PC-9 (cell line): ENCODE measurements at regions not wholly inside any gene's neighbourhood (a gene's known extent, or its start where the extent isn't known, plus 50 kb on each side); places are given as distances from the start of the nearest gene placed in this dataset.

Source experiments
- BruUV-seq: library from RNA; stranded (reverse); fragments of 400-500 nt; replicated peaks from 2 replicates; lab custom pipeline; 2021; lab: Mats Ljungman, UMichigan
- CTCF ChIA-PET: fragments of 300-600 bp; sonication (Branson Sonifier 250); formaldehyde crosslinking; loops from one replicate; lab custom pipeline; 2022; ENCODE audit warnings: antibody characterized with exemption; lab: Charles Lee
- POLR2A ChIA-PET: fragments of 300-600 bp; sonication (Branson Sonifier 250); formaldehyde crosslinking; loops from one replicate; lab custom pipeline; 2022; ENCODE audit warnings: antibody characterized with exemption; ENCODE audit not compliant: unreplicated experiment; lab: Charles Lee
- DNase-seq, 2 experiments: peaks; one replicate each; pipeline versions ENCODE4 v3.0.0 to v3.0.0-alpha.2; 2015 to 2022; ENCODE audit warnings: mixed read lengths in 1 of 2
- H2AFZ ChIP-seq: fragments of 200-600 bp; sonication (generic); 2 replicates; pipeline ENCODE4 v1.8.1; 2017; ENCODE audit warnings: antibody characterized with exemption
- H3F3A ChIP-seq: fragments of 200-600 bp; sonication (generic); 2 replicates; pipeline ENCODE4 v1.8.1; 2017; ENCODE audit warnings: antibody characterized with exemption, mild to moderate bottlenecking, low read depth; ENCODE audit not compliant: insufficient read depth
- H3K27ac ChIP-seq: fragments of 200-600 bp; sonication (generic); 2 replicates; pipeline ENCODE4 v1.6.1; 2016; ENCODE audit warnings: mixed run types
- H3K27me3 ChIP-seq: fragments of 200-600 bp; sonication (generic); 2 replicates; pipeline ENCODE4 v1.6.1; 2016; ENCODE audit warnings: low read depth, mixed run types; ENCODE audit not compliant: insufficient read depth
- H3K36me3 ChIP-seq: fragments of 200-600 bp; sonication (generic); 2 replicates; pipeline ENCODE4 v1.6.1; 2016; ENCODE audit warnings: low read depth, mixed run types
- H3K4me1 ChIP-seq: fragments of 200-600 bp; sonication (generic); replicated peaks from 2 replicates; pipeline ENCODE4 v1.6.1; 2016; ENCODE audit warnings: mixed run types; ENCODE audit not compliant: insufficient read depth
- H3K4me2 ChIP-seq: fragments of 200-600 bp; sonication (generic); 2 replicates; pipeline ENCODE4 v1.6.1; 2017; ENCODE audit warnings: mixed run types
- H3K4me3 ChIP-seq: fragments of 200-600 bp; sonication (generic); 2 replicates; pipeline ENCODE4 v1.6.1; 2016; ENCODE audit warnings: mixed run types
- H3K79me2 ChIP-seq: fragments of 200-600 bp; sonication (generic); 2 replicates; pipeline ENCODE4 v1.6.1; 2017; ENCODE audit warnings: low read depth, mixed run types
- H3K9me2 ChIP-seq: fragments of 200-600 bp; sonication (generic); 2 replicates; pipeline ENCODE4 v1.8.1; 2017; ENCODE audit warnings: mild to moderate bottlenecking; ENCODE audit not compliant: insufficient read depth
- H3K9me3 ChIP-seq: fragments of 200-600 bp; sonication (generic); 2 replicates; pipeline ENCODE4 v1.8.1; 2016; ENCODE audit warnings: low read depth; ENCODE audit not compliant: insufficient read depth
- H4K20me1 ChIP-seq: fragments of 200-600 bp; sonication (generic); 2 replicates; pipeline ENCODE4 v1.8.1; 2017; ENCODE audit not compliant: insufficient read depth
- CTCF ChIP-seq: fragments of 200-600 bp; sonication (generic); conservative IDR thresholded peaks from 2 replicates; pipeline ENCODE4 v1.6.1; 2017; ENCODE audit warnings: mixed run types, antibody characterized with exemption, mild to moderate bottlenecking, moderate library complexity
- EZH2 ChIP-seq: fragments of 200-600 bp; sonication (generic); IDR thresholded peaks from 2 replicates; pipeline ENCODE4 v1.8.0; 2017; ENCODE audit warnings: antibody characterized with exemption, low read depth
- intact Hi-C: fragments of 100-400 bp; cut with micrococcal nuclease; formaldehyde crosslinking; loops from one replicate; pipeline ENCODE4 v1.10.0; 2022; ENCODE audit not compliant: unreplicated experiment

- no TSS peak for BruUV-seq
- H3F3A ChIP-seq = no peaks in the 10 kb centered on the region
- no peak for DNase-seq
- H3K9me3 ChIP-seq = no peaks in the 10 kb centered on the region
- H3K79me2 ChIP-seq = no peaks in the 10 kb centered on the region
- TF ChIP-seq CTCF (no peak), EZH2 (no peak)
- intact Hi-C loops = no loop called here
- H3K27ac ChIP-seq = no peak overlapping the region
- no peaks in the 10 kb centered on the region for H3K4me1 ChIP-seq
- ChIA-PET CTCF (no interaction called here), POLR2A (no interaction called here)
- no peaks in the 10 kb centered on the region for H3K36me3 ChIP-seq
- no peaks in the 10 kb centered on the region for H3K9me2 ChIP-seq
- no peak overlapping the region for H3K4me3 ChIP-seq
- H3K4me2 ChIP-seq = no peak overlapping the region
- no peak overlapping the region for H2AFZ ChIP-seq
- no peaks in the 10 kb centered on the region for H4K20me1 ChIP-seq
- no peaks in the 10 kb centered on the region for H3K27me3 ChIP-seq
These were observed 415.6 kb upstream of the FBXO33 start for GRCh38 chr14:39847852-39848251.

GRCh38 chr14:39847194-39847593 is 415.0 kb upstream of the FBXO33 start:
- Histone ChIP-seq H4K20me1 (no peaks in the 10 kb centered on the region), H3K27me3 (no peaks in the 10 kb centered on the region), H3K27ac (no peak overlapping the region), H3K4me3 (no peak overlapping the region), H3K9me2 (no peaks in the 10 kb centered on the region), H2AFZ (no peak overlapping the region), H3F3A (no peaks in the 10 kb centered on the region), H3K4me1 (no peaks in the 10 kb centered on the region), H3K79me2 (no peaks in the 10 kb centered on the region), H3K36me3 (no peaks in the 10 kb centered on the region), H3K9me3 (no peaks in the 10 kb centered on the region), H3K4me2 (no peak overlapping the region)
- DNase-seq = no peak
- no TSS peak for BruUV-seq
- intact Hi-C loops = no loop called here
- CTCF ChIA-PET = no interaction called here
- TF ChIP-seq CTCF (no peak), EZH2 (no peak)
- POLR2A ChIA-PET = no interaction called here

GRCh38 chr14:39843881-39844280 is 411.6 kb upstream of the FBXO33 start:
- Histone ChIP-seq H3K9me3 (no peaks in the 10 kb centered on the region), H2AFZ (no peak overlapping the region), H3K4me1 (no peaks in the 10 kb centered on the region), H3K4me3 (no peak overlapping the region), H4K20me1 (no peaks in the 10 kb centered on the region), H3K9me2 (no peaks in the 10 kb centered on the region), H3K27me3 (no peaks in the 10 kb centered on the region), H3K4me2 (no peak overlapping the region), H3K27ac (no peak overlapping the region), H3K79me2 (no peaks in the 10 kb centered on the region), H3K36me3 (no peaks in the 10 kb centered on the region), H3F3A (no peaks in the 10 kb centered on the region)
- no peak for DNase-seq
- ChIA-PET CTCF (no interaction called here), POLR2A (no interaction called here)
- no TSS peak for BruUV-seq
- intact Hi-C loops = no loop called here
- no peak for TF ChIP-seq EZH2
- no peak for TF ChIP-seq CTCF
